WTC11 (cell line): ENCODE measurements at regions not wholly inside any gene's neighbourhood (a gene's known extent, or its start where the extent isn't known, plus 50 kb on each side); places are given as distances from the start of the nearest gene placed in this dataset.

Experiments
- CDX4 ChIP-seq: fragments of 250-450 bp; sonication (Bioruptor Pico); IDR thresholded peaks from 2 replicates; pipeline ENCODE4 v1.9.0; 2021; ENCODE audit warnings: moderate library complexity, mild to moderate bottlenecking, inconsistent platforms, borderline replicate concordance
- CTCF ChIP-seq: fragments of 200-600 bp; IDR thresholded peaks from 2 replicates; pipeline ENCODE4 v1.8.0; 2022; ENCODE audit warnings: antibody characterized with exemption
- E2F1 ChIP-seq: sonication (generic); formaldehyde crosslinking; IDR thresholded peaks from 2 replicates; pipeline ENCODE4 v1.8.0; 2022; ENCODE audit warnings: mild to moderate bottlenecking, missing genetic modification reagents
- ETV6 ChIP-seq: sonication (generic); formaldehyde crosslinking; IDR thresholded peaks from 2 replicates; pipeline ENCODE4 v1.8.1; 2022; ENCODE audit warnings: mild to moderate bottlenecking, missing genetic modification reagents
- FOXJ3 ChIP-seq: sonication (generic); formaldehyde crosslinking; IDR thresholded peaks from 2 replicates; pipeline ENCODE4 v1.9.0; 2021; ENCODE audit warnings: missing genetic modification reagents, mild to moderate bottlenecking, borderline replicate concordance
- FOXK1 ChIP-seq: sonication (generic); formaldehyde crosslinking; IDR thresholded peaks from 2 replicates; pipeline ENCODE4 v1.8.0; 2022; ENCODE audit warnings: mild to moderate bottlenecking, moderate library complexity, missing genetic modification reagents
- PREB ChIP-seq: sonication (generic); formaldehyde crosslinking; IDR thresholded peaks from 2 replicates; pipeline ENCODE4 v1.8.1; 2022; ENCODE audit warnings: mild to moderate bottlenecking, missing genetic modification reagents, moderate library complexity, borderline replicate concordance
- USF2 ChIP-seq: sonication (generic); formaldehyde crosslinking; IDR thresholded peaks from 2 replicates; pipeline ENCODE4 v1.8.1; 2023; ENCODE audit warnings: mild to moderate bottlenecking, missing genetic modification reagents, moderate library complexity
- ZBTB21 ChIP-seq: sonication (generic); formaldehyde crosslinking; IDR thresholded peaks from 2 replicates; pipeline ENCODE4 v1.8.1; 2023; ENCODE audit warnings: mild to moderate bottlenecking, missing genetic modification reagents, borderline replicate concordance
- ZNF263 ChIP-seq: sonication (generic); formaldehyde crosslinking; IDR thresholded peaks from 2 replicates; pipeline ENCODE4 v1.8.1; 2022; ENCODE audit warnings: low read depth, mild to moderate bottlenecking, moderate library complexity, missing genetic modification reagents

- TF ChIP-seq CTCF, result no peak
- TF ChIP-seq USF2, result no peak
- TF ChIP-seq FOXK1 (CRISPR knock-in tag), result no peak
- TF ChIP-seq ETV6, result no peak
- TF ChIP-seq PREB (CRISPR knock-in tag), result no peak
- no peak for TF ChIP-seq ZNF263 (CRISPR knock-in tag)
- no peak for TF ChIP-seq CDX4 (CRISPR knock-in tag)
- no peak for TF ChIP-seq ZBTB21 (CRISPR knock-in tag)
- no peak for TF ChIP-seq FOXJ3 (CRISPR knock-in tag)
- no peak for TF ChIP-seq E2F1
Observed at GRCh38 chr11:45043755-45044475, 93.2 kb upstream of the TP53I11 start.
